BLaER1 treated with 17β-estradiol and CSF1 and Interleukin-3, amounts not matched to agents 10 nM and 100 nM (cell line): ENCODE measurements at regions not wholly inside any gene's neighbourhood (a gene's known extent, or its start where the extent isn't known, plus 50 kb on each side); places are given as distances from the start of the nearest gene placed in this dataset.
"Not testable (repeated sequence)": the region's sequence is repeated elsewhere in the genome, so short reads cannot be mapped to it uniquely, and the experiment has no call there.

Experiments used
- H3K27ac ChIP-seq, 11 experiments: shearing (Covaris generic); formaldehyde crosslinking; 2 replicates each; pipeline ENCODE4 v1.8.1; 2022
- H3K27me3 ChIP-seq, 11 experiments: shearing (Covaris generic); formaldehyde crosslinking; 2 replicates each; pipeline ENCODE4 v1.8.1; 2022
- H3K36me3 ChIP-seq, 11 experiments: shearing (Covaris generic); formaldehyde crosslinking; 2 replicates each; pipeline ENCODE4 v1.8.1; 2022
- H3K4me1 ChIP-seq, 10 experiments: shearing (Covaris generic); formaldehyde crosslinking; 2 replicates each; pipeline ENCODE4 v1.8.1; 2022
- H3K4me2 ChIP-seq, 11 experiments: shearing (Covaris generic); formaldehyde crosslinking; 2 replicates each; pipeline ENCODE4 v1.8.1; 2022
- H3K4me3 ChIP-seq, 10 experiments: shearing (Covaris generic); formaldehyde crosslinking; 2 replicates each; pipeline ENCODE4 v1.8.1; 2022
- H3K9ac ChIP-seq, 11 experiments: shearing (Covaris generic); formaldehyde crosslinking; 2 replicates each; pipeline ENCODE4 v1.8.1; 2022
- H3K9me3 ChIP-seq, 11 experiments: shearing (Covaris generic); formaldehyde crosslinking; replicated peaks in 1 of 11; 2 replicates each; pipeline ENCODE4 v1.8.1; 2022
- H4K20me1 ChIP-seq, 11 experiments: shearing (Covaris generic); formaldehyde crosslinking; 2 replicates each; pipeline ENCODE4 v1.8.1; 2022
- Cebpa-rat ChIP-seq, 11 experiments: shearing (Covaris generic); IDR thresholded peaks; 2 replicates each; pipeline ENCODE4 v1.8.1; 2022

GRCh38 chr5:60092671-60093422 is 199.3 kb upstream of the PDE4D start:
- H3K4me3 ChIP-seq = no peak overlapping the region
- no peak overlapping the region for H3K27ac ChIP-seq
- H3K9ac ChIP-seq = no peak overlapping the region
- no peaks in the 10 kb centered on the region for H3K27me3 ChIP-seq
- no peaks in the 10 kb centered on the region for H3K36me3 ChIP-seq
- peaks cover 0 to 8% (median 3%) of the 10 kb centered on the region in 11 experiments; a peak in 13 of 22 replicates for H3K9me3 ChIP-seq
- no peak for TF ChIP-seq Cebpa-rat (IDR thresholded peaks at IDR 0.05)
- no peaks in the 10 kb centered on the region for H4K20me1 ChIP-seq
- H3K4me1 ChIP-seq = no peaks in the 10 kb centered on the region
- no peak overlapping the region for H3K4me2 ChIP-seq

DNA sequence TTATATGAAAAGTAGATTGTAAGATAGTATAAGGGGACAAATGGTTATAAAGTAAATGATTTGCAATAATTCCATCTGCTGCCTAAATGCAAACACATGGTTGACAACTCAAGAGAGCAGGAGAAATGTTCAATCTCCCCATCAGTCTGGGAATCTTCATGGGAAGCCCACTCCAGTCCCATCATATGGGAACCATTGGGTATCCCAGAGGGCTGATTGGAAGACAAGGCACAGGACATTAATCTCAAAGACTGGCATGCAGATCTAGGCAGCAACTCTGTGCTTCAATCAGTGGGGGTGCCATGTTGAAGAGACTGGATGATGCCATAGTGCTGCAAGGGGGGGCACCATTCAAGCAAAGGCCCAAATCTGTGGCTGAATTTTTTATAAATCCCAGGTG is 193.1 kb upstream of the PDE4D start:
- peaks cover 0 to 26% (median 5%) of the 10 kb centered on the region in 10 experiments; a peak in 10 of 20 replicates for H3K4me1 ChIP-seq
- no peak overlapping the region for H3K27ac ChIP-seq
- no peaks in the 10 kb centered on the region for H3K27me3 ChIP-seq
- no peak overlapping the region for H3K4me3 ChIP-seq
- no peak for TF ChIP-seq Cebpa-rat (IDR thresholded peaks at IDR 0.05)
- no peak overlapping the region for H3K9ac ChIP-seq
- H3K36me3 ChIP-seq = no peaks in the 10 kb centered on the region; a peak in 1 of 22 replicates
- peaks cover 8 to 24% (median 18%) of the 10 kb centered on the region in 11 experiments; a peak in 21 of 22 replicates for H3K9me3 ChIP-seq
- no peak overlapping the region for H3K4me2 ChIP-seq
- no peaks in the 10 kb centered on the region for H4K20me1 ChIP-seq

GRCh38 chr5:60084226-60084625 is 190.7 kb upstream of the PDE4D start:
- no peak for TF ChIP-seq Cebpa-rat (IDR thresholded peaks at IDR 0.05)
- peaks cover 13 to 31% (median 20%) of the 10 kb centered on the region in 11 experiments; a peak in 21 of 22 replicates for H3K9me3 ChIP-seq
- H3K36me3 ChIP-seq = no peaks in the 10 kb centered on the region; a peak in 1 of 22 replicates
- H3K27me3 ChIP-seq = no peaks in the 10 kb centered on the region
- H4K20me1 ChIP-seq = no peaks in the 10 kb centered on the region
- H3K4me2 ChIP-seq = peak overlapping the region in 3 of 11 experiments; percentile 36 to 54 (median 51); a peak in 3 of 22 replicates
- no peak overlapping the region for H3K9ac ChIP-seq
- no peak overlapping the region for H3K27ac ChIP-seq
- H3K4me1 ChIP-seq = peaks cover 0 to 26% (median 5%) of the 10 kb centered on the region in 10 experiments; a peak in 10 of 20 replicates
- H3K4me3 ChIP-seq = no peak overlapping the region

- no peak overlapping the region for H3K27ac ChIP-seq
- H3K9me3 ChIP-seq = peaks cover 10 to 39% (median 27%) of the 10 kb centered on the region in 11 experiments; a peak in 18 of 22 replicates
- H3K4me3 ChIP-seq = no peak overlapping the region
- no peak for TF ChIP-seq Cebpa-rat (IDR thresholded peaks at IDR 0.05)
- peaks cover 0 to 1% (median 0%) of the 10 kb centered on the region in 10 experiments; a peak in 2 of 20 replicates for H3K4me1 ChIP-seq
- H3K9ac ChIP-seq = no peak overlapping the region
- H3K27me3 ChIP-seq = no peaks in the 10 kb centered on the region
- no peak overlapping the region for H3K4me2 ChIP-seq
- no peaks in the 10 kb centered on the region for H4K20me1 ChIP-seq
- no peaks in the 10 kb centered on the region for H3K36me3 ChIP-seq
Measured at GRCh38 chr5:60077292-60077691, 183.8 kb upstream of the PDE4D start.

- no peak overlapping the region for H3K4me3 ChIP-seq
- peaks cover 10 to 36% (median 26%) of the 10 kb centered on the region in 11 experiments; a peak in 18 of 22 replicates for H3K9me3 ChIP-seq
Measured at GRCh38 chr5:60076746-60077145, 183.2 kb upstream of the PDE4D start.

DNA sequence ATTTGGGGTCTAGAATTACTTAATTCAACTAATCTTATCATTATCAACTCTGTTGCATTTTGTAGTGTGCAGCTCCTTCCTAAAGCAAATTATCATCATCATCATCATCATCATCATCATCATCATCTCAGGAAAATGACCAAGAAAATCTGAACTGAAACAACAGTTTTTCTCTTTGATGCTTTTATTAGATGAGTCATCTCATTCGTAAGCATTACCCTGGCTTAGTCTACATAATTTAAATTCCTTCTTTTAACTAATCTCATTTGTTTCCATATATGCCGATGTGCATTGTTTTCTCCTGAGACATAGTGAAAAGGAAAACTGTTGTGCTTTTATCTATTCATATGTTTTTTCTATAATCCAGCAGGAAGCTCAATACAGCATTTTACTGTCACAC is 173.0 kb upstream of the PDE4D start:
- Histone ChIP-seq H3K36me3 (no peaks in the 10 kb centered on the region), H3K27ac (no peak overlapping the region), H3K4me1 (no peaks in the 10 kb centered on the region), H3K9me3 (no peaks in the 10 kb centered on the region), H3K4me3 (no peak overlapping the region), H4K20me1 (no peaks in the 10 kb centered on the region), H3K9ac (no peak overlapping the region), H3K27me3 (no peaks in the 10 kb centered on the region), H3K4me2 (no peak overlapping the region)
- no peak for TF ChIP-seq Cebpa-rat (IDR thresholded peaks at IDR 0.05)

More at GRCh38 chr5:60076746-60077145, 183.2 kb upstream of the PDE4D start:
- H3K36me3 ChIP-seq = no peaks in the 10 kb centered on the region
- no peak overlapping the region for H3K4me2 ChIP-seq
- H3K9ac ChIP-seq = no peak overlapping the region
- no peaks in the 10 kb centered on the region for H3K4me1 ChIP-seq
- no peaks in the 10 kb centered on the region for H3K27me3 ChIP-seq
- TF ChIP-seq Cebpa-rat (IDR thresholded peaks at IDR 0.05) = no peak
- no peaks in the 10 kb centered on the region for H4K20me1 ChIP-seq
- no peak overlapping the region for H3K27ac ChIP-seq

DNA sequence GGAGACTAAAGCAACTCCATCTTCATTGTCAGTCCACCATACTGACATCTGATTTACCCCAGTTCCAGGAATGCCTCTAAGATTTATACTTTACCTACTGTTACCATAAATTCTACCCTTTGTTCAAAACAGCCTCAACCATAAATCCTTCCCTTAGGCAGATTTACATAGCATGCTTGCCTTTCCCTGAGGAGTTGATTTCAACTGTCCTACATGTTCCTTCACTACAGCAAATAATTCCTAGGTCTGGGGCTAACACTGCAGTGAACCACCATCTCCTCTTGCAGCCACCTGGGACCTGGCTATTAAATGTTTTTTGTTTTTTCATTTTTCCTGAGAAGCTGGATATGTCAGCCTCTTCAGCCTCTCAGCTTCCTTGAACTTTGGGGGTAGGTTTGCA is 166.9 kb upstream of the PDE4D start:
- H3K27me3 ChIP-seq = no peaks in the 10 kb centered on the region
- no peak for TF ChIP-seq Cebpa-rat (IDR thresholded peaks at IDR 0.05)
- H3K9ac ChIP-seq = no peak overlapping the region
- H3K27ac ChIP-seq = no peak overlapping the region
- H3K4me1 ChIP-seq = no peaks in the 10 kb centered on the region
- H3K9me3 ChIP-seq = no peaks in the 10 kb centered on the region
- no peaks in the 10 kb centered on the region for H3K36me3 ChIP-seq
- H4K20me1 ChIP-seq = no peaks in the 10 kb centered on the region
- no peak overlapping the region for H3K4me3 ChIP-seq
- H3K4me2 ChIP-seq = no peak overlapping the region

- no peak overlapping the region for H3K27ac ChIP-seq
- no peaks in the 10 kb centered on the region for H4K20me1 ChIP-seq
- H3K9me3 ChIP-seq = peaks cover 0 to 6% (median 0%) of the 10 kb centered on the region in 11 experiments; a peak in 1 of 22 replicates
- H3K4me1 ChIP-seq = no peaks in the 10 kb centered on the region
- no peaks in the 10 kb centered on the region for H3K36me3 ChIP-seq
- H3K4me3 ChIP-seq = no peak overlapping the region
- no peak overlapping the region for H3K9ac ChIP-seq
- H3K4me2 ChIP-seq = no peak overlapping the region
- TF ChIP-seq Cebpa-rat (IDR thresholded peaks at IDR 0.05) = no peak
- H3K27me3 ChIP-seq = no peaks in the 10 kb centered on the region
Measured at GRCh38 chr5:60056191-60056590, 162.7 kb upstream of the PDE4D start.

- no peaks in the 10 kb centered on the region for H3K36me3 ChIP-seq
- H4K20me1 ChIP-seq = no peaks in the 10 kb centered on the region
- H3K4me3 ChIP-seq = no peak overlapping the region
- H3K4me1 ChIP-seq = no peaks in the 10 kb centered on the region
- peaks cover 0 to 11% (median under 1%) of the 10 kb centered on the region in 11 experiments; a peak in 4 of 22 replicates for H3K9me3 ChIP-seq
- H3K4me2 ChIP-seq = no peak overlapping the region
- H3K9ac ChIP-seq = no peak overlapping the region
- H3K27ac ChIP-seq = no peak overlapping the region
- no peaks in the 10 kb centered on the region for H3K27me3 ChIP-seq
- no peak for TF ChIP-seq Cebpa-rat (IDR thresholded peaks at IDR 0.05)
Measured at GRCh38 chr5:60055168-60055567, 161.6 kb upstream of the PDE4D start.

- H3K4me1 ChIP-seq, H3K27me3 ChIP-seq, H3K4me3 ChIP-seq, H3K9me3 ChIP-seq, H3K27ac ChIP-seq, H3K36me3 ChIP-seq, H3K4me2 ChIP-seq, H4K20me1 ChIP-seq, H3K9ac ChIP-seq: not testable (repeated sequence)
Measured at GRCh38 chr5:60041996-60042664, 148.6 kb upstream of the PDE4D start.

- not testable (repeated sequence) for H3K27me3 ChIP-seq, H4K20me1 ChIP-seq, H3K4me1 ChIP-seq, H3K9ac ChIP-seq, H3K4me2 ChIP-seq, H3K9me3 ChIP-seq, H3K27ac ChIP-seq, H3K36me3 ChIP-seq, H3K4me3 ChIP-seq
Measured at GRCh38 chr5:60041508-60041907, 148.0 kb upstream of the PDE4D start.
